GM21515 (cell line): ENCODE measurements at regions not wholly inside any gene's neighbourhood (a gene's known extent, or its start where the extent isn't known, plus 50 kb on each side); places are given as distances from the start of the nearest gene placed in this dataset.
"Not testable (repeated sequence)": the region's sequence is repeated elsewhere in the genome, so short reads cannot be mapped to it uniquely, and the experiment has no call there.

ENCODE experiments used
- ATAC-seq: cut with Tn5 transposase; IDR thresholded peaks from one replicate; pipeline ENCODE4 v1.9.1; 2021; ENCODE audit not compliant: unreplicated experiment

- no peak for ATAC-seq
Observed at GRCh38 chr4:170231377-170231776, 141.6 kb upstream of the AADAT start.

- no peak for ATAC-seq
Observed at GRCh38 chr4:170230242-170230641, 140.5 kb upstream of the AADAT start.

GRCh38 chr4:170229006-170229405 is 139.2 kb upstream of the AADAT start:
- ATAC-seq, result no peak

- ATAC-seq, result no peak
Observed at GRCh38 chr4:170227928-170228327, 138.2 kb upstream of the AADAT start.

- ATAC-seq, result no peak
Observed at GRCh38 chr4:170226288-170226687, 136.5 kb upstream of the AADAT start.

GRCh38 chr4:170214731-170215130 is 125.0 kb upstream of the AADAT start:
- ATAC-seq, result no peak

GRCh38 chr4:170214101-170214500 is 124.3 kb upstream of the AADAT start:
- ATAC-seq, result no peak

- ATAC-seq, result no peak
Observed at GRCh38 chr4:170202721-170203120, 113.0 kb upstream of the AADAT start.

GRCh38 chr4:170198747-170199146 is 109.0 kb upstream of the AADAT start:
- no peak for ATAC-seq

- ATAC-seq, result not testable (repeated sequence)
Observed at GRCh38 chr4:170194794-170195193, 105.0 kb upstream of the AADAT start.

GRCh38 chr4:170193496-170193895 is 103.7 kb upstream of the AADAT start:
- ATAC-seq, result no peak

- ATAC-seq, result no peak
Observed at GRCh38 chr4:170190265-170190664, 100.5 kb upstream of the AADAT start.

GRCh38 chr4:170170861-170171260 is 81.1 kb upstream of the AADAT start:
- ATAC-seq, result no peak

GRCh38 chr4:170169699-170170098 is 79.9 kb upstream of the AADAT start:
- ATAC-seq, result no peak

GRCh38 chr4:170167678-170168077 is 77.9 kb upstream of the AADAT start:
- no peak for ATAC-seq

- not testable (repeated sequence) for ATAC-seq
Observed at GRCh38 chr4:170166193-170166592, 76.4 kb upstream of the AADAT start.

- no peak for ATAC-seq
Observed at GRCh38 chr4:170162416-170162815, 72.7 kb upstream of the AADAT start.

- no peak for ATAC-seq
Observed at GRCh38 chr4:170157670-170158069, 67.9 kb upstream of the AADAT start.

GRCh38 chr4:170145120-170145519 is 55.4 kb upstream of the AADAT start:
- ATAC-seq, result no peak

- no peak for ATAC-seq
Observed at GRCh38 chr4:170139764-170140163, 50.0 kb upstream of the AADAT start.
